Testis (tissue), 2 donors: ENCODE measurements at regions not wholly inside any gene's neighbourhood (a gene's known extent, or its start where the extent isn't known, plus 50 kb on each side); places are given as distances from the start of the nearest gene placed in this dataset.

Experiments
- CTCF ChIP-seq, 3 experiments: fragments of 450-650 bp in 2 of 3; fragments of 200-600 bp in 1 of 3; sonication (generic) in 1 of 3; IDR thresholded peaks; one replicate each; pipeline ENCODE4 v1.5.1; 2016 to 2019; ENCODE audit warnings: antibody characterized with exemption in 3 of 3, mild to moderate bottlenecking in 2 of 3, moderate library complexity in 1 of 3
- POLR2A ChIP-seq: fragments of 450-650 bp; IDR thresholded peaks from one replicate; pipeline ENCODE4 v1.6.1; 2017; ENCODE audit warnings: antibody characterized with exemption, mild to moderate bottlenecking, moderate library complexity

GRCh38 chr12:77151030-77151429 is 85.7 kb upstream of the E2F7 start:
- TF ChIP-seq POLR2A = no peak
- no peak for TF ChIP-seq CTCF (IDR thresholded peaks at IDR 0.05)
